Activated T-cell treated with anti-CD3 and anti-CD28 coated beads, Interleukin-2, amount 50 U/mL, for 48 hours (primary cell): ENCODE measurements at regions not wholly inside any gene's neighbourhood (a gene's known extent, or its start where the extent isn't known, plus 50 kb on each side); places are given as distances from the start of the nearest gene placed in this dataset.
A peak's percentile ranks its signal among the peaks of the same experiment; 100 is the strongest.

Experiments
- DNase-seq, 2 experiments: peaks; one replicate each; pipeline ENCODE4 v3.0.0-alpha.2; 2020

- no peak for DNase-seq
These were observed 559.0 kb upstream of the PSMD7 start for GRCh38 chr16:73737637-73738036.

DNA sequence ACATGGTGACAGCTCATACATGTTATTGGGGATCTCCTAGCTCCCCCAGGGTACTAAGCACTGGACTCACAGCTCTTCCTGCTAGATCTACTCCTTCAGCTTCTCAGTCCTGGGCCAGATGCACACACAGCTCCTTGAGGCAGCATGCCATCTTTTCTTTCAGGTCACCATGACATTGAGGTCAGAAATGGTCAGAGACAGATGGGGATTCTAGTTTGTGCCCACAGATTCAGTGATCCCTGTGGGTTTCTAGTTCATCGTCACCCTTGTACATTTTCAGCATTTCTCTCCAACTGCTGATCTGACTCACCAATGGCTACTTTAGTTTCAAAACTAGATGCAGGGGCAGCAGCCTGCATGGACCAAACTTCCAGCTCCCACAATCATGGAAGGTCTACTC lies 560.7 kb upstream of the PSMD7 start:
- DNase-seq, result no peak

DNA sequence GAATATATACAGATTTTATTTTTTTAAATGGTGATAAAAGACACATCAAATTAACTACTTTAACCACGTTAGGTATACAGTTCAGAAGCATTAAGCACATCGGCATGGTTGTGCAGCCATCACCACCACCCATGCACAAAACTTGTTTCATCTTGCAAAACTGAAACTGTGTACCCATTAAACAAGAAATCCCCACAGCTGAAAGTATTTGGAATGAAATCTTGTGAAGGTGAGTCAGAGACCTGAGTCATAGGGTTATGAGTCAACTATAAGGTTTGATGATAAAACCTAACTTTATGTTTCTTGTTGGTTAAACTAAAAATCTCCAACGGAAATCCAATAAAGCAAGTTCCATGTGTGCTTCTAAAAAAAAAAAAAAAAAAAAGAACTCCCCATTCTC lies 561.6 kb upstream of the PSMD7 start:
- peak in 1 of 2 experiments; percentile 15 for DNase-seq

- no peak for DNase-seq
These were observed 563.9 kb upstream of the PSMD7 start for GRCh38 chr16:73732681-73733080.

GRCh38 chr16:73732143-73732542 lies 564.5 kb upstream of the PSMD7 start:
- DNase-seq, result no peak

DNA sequence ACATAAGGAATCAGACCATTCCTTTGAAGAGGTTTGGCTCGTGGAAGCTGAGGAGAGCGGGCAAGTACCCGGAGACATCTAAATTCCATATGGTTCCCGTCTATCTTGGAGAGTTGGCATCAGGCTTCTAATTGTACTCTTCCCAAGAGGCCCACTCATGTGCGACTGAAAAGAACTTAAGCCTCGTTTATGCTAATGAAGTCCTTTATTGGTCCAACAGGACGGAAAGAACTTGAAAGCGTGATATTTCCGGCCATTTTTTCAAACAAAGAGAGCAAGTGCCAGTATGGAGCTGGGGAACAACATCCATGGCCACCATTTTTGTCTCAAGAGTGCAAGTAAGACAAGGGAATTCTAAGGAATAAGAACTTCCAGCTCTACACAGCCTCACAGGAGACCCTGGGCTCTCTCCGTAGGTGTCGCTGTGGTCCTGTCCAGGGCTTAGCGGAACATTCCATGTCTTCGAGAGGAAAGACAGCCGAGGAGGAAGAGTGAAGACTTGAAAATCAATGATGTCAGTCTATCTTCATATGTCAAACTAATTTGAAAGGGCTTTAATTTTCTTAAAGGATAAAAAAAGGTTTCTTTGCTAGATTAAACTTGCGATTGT lies 566.0 kb upstream of the PSMD7 start:
- DNase-seq, result no peak

DNA sequence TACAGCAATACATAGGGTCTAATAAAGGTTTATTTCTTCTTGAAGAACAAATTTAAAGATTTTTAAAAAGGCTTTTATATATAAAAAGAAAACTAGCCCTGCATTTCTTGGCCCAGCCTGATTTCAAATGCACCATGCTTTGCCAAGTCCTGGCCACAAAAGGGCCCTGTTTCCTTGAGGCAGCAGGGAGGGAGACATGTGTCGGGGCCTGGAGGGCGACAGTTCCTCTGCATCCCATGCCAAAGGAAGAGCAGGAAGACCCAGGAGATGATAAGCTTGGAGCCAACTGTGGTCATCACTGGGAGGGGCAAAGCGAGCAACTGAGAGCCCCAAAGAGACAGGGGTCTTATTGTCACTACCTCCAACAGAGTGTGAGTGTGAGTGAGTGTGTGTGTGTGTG lies 571.5 kb upstream of the PSMD7 start:
- no peak for DNase-seq

- no peak for DNase-seq
These were observed 572.1 kb upstream of the PSMD7 start for GRCh38 chr16:73724503-73724902.

DNA sequence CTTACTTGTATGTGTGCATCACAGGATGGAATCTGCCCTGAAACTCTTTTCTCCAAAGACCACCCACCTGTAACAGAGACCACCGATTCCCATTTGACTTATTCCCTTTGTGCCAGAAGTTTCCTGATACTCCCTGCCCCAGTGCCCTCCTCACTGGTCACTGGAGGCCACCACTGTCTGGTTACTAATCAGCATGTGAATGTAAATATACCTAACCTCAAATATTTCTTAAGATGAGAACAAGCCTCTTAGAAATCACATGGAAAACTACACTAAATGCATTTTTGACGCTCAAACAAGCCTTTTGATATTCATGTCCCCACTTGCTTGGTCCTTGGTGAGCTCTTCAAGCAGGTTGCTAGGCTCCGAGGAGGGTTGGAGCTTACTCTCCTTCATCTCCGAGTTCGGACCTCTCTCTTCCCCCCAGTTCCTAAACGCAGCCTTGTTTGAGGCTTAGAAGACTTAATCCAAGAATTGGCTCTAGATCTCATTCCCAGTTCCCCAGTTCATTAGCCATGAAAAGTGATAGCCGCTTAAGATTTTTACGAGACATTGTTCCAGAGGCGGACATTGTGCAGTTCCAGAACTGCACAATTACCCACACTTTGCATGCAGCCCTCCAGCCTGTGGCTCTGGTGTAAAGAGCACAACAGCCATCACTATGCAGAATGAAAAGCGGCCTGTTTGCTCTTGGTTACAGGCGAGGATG lies 579.2 kb upstream of the PSMD7 start:
- DNase-seq, result no peak

- DNase-seq, result no peak
These were observed 581.6 kb upstream of the PSMD7 start for GRCh38 chr16:73714976-73715375.

- DNase-seq, result no peak
These were observed 582.7 kb upstream of the PSMD7 start for GRCh38 chr16:73713778-73714495.

DNA sequence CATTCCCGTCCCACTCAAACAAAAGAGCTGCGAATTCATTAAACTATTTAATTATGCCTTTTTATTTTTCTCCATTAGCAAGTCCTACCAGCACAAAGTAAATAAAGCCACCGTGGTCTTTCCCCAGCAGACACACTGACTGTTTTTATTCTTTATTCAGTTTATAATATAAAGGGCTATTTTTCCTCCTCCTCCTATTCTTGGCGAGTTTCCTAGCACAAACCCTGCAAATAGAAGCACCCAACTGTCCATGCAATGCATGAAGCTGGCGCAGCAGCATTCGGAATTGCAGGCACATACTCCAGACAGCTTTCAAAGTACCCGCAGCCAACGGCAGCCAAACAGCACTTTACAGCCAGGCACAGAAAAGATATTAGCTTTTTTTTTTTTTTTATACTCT lies 583.4 kb upstream of the PSMD7 start:
- DNase-seq, result no peak

DNA sequence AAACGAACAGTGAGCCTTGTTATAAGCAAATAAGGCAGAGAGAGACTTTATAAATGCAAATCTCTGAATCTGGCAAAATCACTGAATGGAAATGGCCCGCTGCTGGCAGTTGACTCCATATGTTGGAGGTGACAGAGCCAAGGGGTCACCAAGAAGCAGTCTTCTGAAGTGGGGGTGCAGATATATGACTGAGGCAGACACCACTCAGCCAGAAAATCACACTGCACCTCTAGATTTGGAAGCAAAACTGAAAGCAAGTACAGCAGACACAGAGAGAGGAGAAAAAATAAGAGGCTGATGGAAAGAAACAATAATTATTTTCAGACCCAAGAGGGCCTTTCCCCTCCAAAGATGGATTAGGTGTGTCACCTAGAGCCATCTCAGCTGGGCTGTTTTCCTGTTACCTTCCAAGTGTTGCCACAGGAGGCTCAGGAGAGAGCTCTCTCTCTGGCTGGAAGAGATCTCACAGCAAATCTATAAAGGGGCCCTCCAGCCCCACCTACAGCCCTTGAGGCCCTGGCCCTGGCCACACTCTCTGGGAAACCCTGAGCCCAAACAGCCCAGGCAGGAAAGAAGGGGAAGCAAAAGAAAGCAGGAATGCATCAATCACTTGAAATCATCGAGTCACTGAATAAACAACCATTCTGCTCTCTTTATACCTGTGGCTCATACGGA lies 585.1 kb upstream of the PSMD7 start:
- DNase-seq, result no peak

GRCh38 chr16:73710526-73710925 lies 586.1 kb upstream of the PSMD7 start:
- DNase-seq, result no peak

GRCh38 chr16:73707863-73708262 lies 588.8 kb upstream of the PSMD7 start:
- no peak for DNase-seq

- DNase-seq, result no peak
These were observed 592.7 kb upstream of the PSMD7 start for GRCh38 chr16:73703891-73704290.

GRCh38 chr16:73697336-73697735 lies 599.3 kb upstream of the PSMD7 start:
- DNase-seq, result no peak

- DNase-seq, result no peak
These were observed 603.8 kb upstream of the PSMD7 start for GRCh38 chr16:73692861-73693260.

DNA sequence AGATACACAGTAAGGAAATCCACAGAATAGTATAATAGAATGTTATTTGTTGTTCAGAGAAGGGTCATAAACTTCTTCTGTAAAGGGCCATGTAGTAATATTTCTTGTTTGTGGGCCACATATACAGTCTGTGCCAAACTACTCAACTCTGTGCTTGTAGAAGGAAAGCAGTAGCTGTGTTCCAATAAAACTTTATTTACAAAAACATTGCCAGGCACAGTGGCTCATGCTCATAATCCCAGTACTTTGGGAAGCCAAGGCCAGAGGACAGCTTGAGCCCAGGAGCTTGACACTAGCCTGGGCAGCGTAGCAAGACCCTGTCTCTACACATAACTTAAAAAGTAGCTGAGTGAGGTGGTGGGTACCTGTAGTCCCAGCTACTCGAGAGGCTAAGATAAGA lies 612.8 kb upstream of the PSMD7 start:
- no peak for DNase-seq

DNA sequence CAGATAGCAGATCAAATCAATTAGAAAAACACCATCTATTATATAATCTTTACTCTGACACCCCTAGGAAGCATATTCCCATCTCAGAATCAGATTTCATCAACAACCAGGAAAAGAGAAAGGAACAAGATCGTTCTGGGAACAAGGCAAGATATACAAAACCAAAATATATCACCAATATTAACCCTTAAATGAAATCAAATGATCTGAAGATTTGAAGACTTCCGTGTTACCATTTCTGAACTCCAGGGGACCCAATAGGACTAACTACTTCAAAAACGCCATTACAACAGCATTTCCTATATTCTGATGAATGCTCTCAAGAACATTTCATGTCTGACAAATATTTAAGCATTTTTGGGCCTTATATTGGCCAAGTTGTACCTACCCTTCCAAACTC lies 624.2 kb upstream of the ZFHX3 start:
- DNase-seq, result no peak

GRCh38 chr16:73670836-73671820 lies 623.2 kb upstream of the ZFHX3 start:
- DNase-seq, result no peak

DNA sequence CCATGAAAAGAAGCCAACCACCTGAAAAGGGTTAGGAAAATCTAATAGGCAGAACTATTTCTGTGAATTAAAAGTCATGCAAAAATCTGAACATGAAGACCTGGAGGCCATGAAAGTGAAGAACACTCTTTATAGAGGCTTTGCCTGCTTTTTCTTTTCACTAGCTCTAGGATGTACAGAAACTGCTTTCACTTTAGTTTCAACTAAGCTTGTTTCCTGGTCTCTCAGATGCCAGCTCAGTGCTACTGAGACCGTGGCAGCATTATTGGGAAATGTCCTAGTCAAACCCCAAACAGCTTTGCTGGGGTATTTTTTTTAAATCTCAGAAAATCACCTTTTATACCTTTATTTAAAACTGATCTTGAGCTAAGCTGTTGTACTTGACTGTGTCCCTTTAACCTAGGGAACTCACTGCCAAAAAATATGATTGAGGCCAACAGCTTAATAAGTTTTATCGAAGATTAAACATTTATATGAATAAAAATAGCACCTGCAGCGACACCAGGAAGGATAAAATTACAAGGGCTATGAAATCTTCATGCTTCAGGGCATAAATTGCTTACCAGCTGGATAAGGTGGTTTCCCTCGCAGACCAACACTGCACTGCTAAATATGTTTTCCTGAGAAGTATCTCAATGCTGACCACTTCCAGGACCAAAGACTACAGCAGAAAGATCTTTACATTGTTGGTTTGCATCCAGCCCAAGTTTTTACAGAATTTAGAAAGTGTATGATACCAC lies 621.8 kb upstream of the ZFHX3 start:
- no peak for DNase-seq
